Suprapubic skin (tissue), 3 donors: ENCODE measurements at regions not wholly inside any gene's neighbourhood (a gene's known extent, or its start where the extent isn't known, plus 50 kb on each side); places are given as distances from the start of the nearest gene placed in this dataset.

Source experiments
- EP300 ChIP-seq: sonication (generic); formaldehyde crosslinking; IDR thresholded peaks from one replicate; pipeline ENCODE4 v1.6.1; 2017; ENCODE audit warnings: antibody characterized with exemption
- POLR2A ChIP-seq, 2 donors: fragments of 450-650 bp; IDR thresholded peaks; one replicate each; pipeline ENCODE4 v1.6.1; 2017; ENCODE audit warnings: antibody characterized with exemption in 2 of 2, mild to moderate bottlenecking in 2 of 2, moderate library complexity in 2 of 2
- TF ChIP-seq, protein P1 (sequence below), 2 donors: fragments of 200-600 bp in 1 of 2; fragments of 450-650 bp in 1 of 2; sonication (generic) in 1 of 2; IDR thresholded peaks; one replicate each; pipeline ENCODE4 v1.5.1; 2016 to 2019; ENCODE audit warnings: antibody characterized with exemption in 2 of 2, mild to moderate bottlenecking in 1 of 2, moderate library complexity in 1 of 2

DNA sequence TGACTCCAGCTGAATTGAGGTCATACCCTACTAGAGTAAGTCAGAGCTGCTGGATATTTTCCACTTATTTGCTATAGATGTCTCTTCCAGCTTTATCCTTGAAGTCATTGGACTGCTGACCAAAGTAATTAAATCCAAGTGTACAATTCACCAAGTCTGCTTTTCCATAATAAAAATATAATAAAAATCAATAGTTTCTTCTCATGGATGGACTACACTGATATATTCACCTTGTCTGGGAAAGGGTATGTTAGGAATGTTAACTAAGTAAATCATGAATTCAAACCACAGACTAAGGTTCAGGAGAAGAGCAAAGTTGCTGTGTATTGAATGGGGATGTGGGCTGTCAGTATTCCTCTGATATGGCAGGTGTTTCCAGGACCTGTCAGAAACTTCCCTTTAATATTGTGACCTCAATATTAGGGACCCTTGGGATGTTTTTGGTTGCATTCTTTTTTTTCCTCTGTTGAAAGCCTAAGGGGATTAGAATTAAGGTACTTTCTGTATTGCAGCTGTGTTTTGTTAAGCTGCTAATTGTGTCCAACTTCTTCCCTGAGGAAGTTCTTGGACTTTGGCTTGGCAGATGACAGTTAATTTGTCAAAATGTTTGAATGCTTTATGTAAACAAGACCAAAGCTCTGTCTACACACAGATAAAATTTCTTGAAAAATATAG lies 284.0 kb downstream of the ATP23 start:
- TF ChIP-seq, protein P1, sequence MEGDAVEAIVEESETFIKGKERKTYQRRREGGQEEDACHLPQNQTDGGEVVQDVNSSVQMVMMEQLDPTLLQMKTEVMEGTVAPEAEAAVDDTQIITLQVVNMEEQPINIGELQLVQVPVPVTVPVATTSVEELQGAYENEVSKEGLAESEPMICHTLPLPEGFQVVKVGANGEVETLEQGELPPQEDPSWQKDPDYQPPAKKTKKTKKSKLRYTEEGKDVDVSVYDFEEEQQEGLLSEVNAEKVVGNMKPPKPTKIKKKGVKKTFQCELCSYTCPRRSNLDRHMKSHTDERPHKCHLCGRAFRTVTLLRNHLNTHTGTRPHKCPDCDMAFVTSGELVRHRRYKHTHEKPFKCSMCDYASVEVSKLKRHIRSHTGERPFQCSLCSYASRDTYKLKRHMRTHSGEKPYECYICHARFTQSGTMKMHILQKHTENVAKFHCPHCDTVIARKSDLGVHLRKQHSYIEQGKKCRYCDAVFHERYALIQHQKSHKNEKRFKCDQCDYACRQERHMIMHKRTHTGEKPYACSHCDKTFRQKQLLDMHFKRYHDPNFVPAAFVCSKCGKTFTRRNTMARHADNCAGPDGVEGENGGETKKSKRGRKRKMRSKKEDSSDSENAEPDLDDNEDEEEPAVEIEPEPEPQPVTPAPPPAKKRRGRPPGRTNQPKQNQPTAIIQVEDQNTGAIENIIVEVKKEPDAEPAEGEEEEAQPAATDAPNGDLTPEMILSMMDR (IDR thresholded peaks at IDR 0.05): no peak
- TF ChIP-seq POLR2A (IDR thresholded peaks at IDR 0.05): no peak
- no peak for TF ChIP-seq EP300
